ENCODE measurements at regions not wholly inside any gene's neighbourhood (a gene's known extent, or its start where the extent isn't known, plus 50 kb on each side); places are given as distances from the start of the nearest gene placed in this dataset.

GRCh38 chrX:34764852-34765361 lies 107.8 kb upstream of the TMEM47 start:
- TF ChIP-seq, protein P1, sequence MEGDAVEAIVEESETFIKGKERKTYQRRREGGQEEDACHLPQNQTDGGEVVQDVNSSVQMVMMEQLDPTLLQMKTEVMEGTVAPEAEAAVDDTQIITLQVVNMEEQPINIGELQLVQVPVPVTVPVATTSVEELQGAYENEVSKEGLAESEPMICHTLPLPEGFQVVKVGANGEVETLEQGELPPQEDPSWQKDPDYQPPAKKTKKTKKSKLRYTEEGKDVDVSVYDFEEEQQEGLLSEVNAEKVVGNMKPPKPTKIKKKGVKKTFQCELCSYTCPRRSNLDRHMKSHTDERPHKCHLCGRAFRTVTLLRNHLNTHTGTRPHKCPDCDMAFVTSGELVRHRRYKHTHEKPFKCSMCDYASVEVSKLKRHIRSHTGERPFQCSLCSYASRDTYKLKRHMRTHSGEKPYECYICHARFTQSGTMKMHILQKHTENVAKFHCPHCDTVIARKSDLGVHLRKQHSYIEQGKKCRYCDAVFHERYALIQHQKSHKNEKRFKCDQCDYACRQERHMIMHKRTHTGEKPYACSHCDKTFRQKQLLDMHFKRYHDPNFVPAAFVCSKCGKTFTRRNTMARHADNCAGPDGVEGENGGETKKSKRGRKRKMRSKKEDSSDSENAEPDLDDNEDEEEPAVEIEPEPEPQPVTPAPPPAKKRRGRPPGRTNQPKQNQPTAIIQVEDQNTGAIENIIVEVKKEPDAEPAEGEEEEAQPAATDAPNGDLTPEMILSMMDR (IDR thresholded peaks at IDR 0.05) = no peak
- no peak for TF ChIP-seq POLR2A (IDR thresholded peaks at IDR 0.05)
